HL-60 (cell line): ENCODE measurements at regions not wholly inside any gene's neighbourhood (a gene's known extent, or its start where the extent isn't known, plus 50 kb on each side); places are given as distances from the start of the nearest gene placed in this dataset.

Experiments
- DNase-seq, 2 experiments: peaks; one replicate each; pipeline ENCODE4 v3.0.0-alpha.2; 2010 to 2020; ENCODE audit warnings: low read depth in 1 of 2, low spot score in 1 of 2
- H3K27ac ChIP-seq: fragments of 250-450 bp; sonication (Bioruptor Pico); replicated peaks from 2 replicates; pipeline ENCODE4 v1.5.1; 2020; ENCODE audit warnings: mild to moderate bottlenecking, moderate library complexity
- H3K27me3 ChIP-seq: fragments of 250-450 bp; sonication (Bioruptor Pico); 2 replicates; pipeline ENCODE4 v1.5.1; 2021; ENCODE audit warnings: mild to moderate bottlenecking, moderate library complexity; ENCODE audit not compliant: insufficient read depth, poor library complexity, severe bottlenecking
- H3K4me3 ChIP-seq: replicated peaks from 2 replicates; pipeline ENCODE4 v1.5.1; 2011; ENCODE audit warnings: mild to moderate bottlenecking, control low read depth, low read length; ENCODE audit not compliant: insufficient read depth
- GABPA ChIP-seq: IDR thresholded peaks from 2 replicates; pipeline ENCODE4 v1.6.1; 2012; ENCODE audit warnings: low read depth
- POLR2AphosphoS5 ChIP-seq: IDR thresholded peaks from 2 replicates; pipeline ENCODE4 v1.6.1; 2012; ENCODE audit warnings: low read depth
- SPI1 ChIP-seq: IDR thresholded peaks from 2 replicates; pipeline ENCODE4 v1.6.1; 2012; ENCODE audit warnings: low read depth, mild to moderate bottlenecking, borderline replicate concordance
- TF ChIP-seq, protein P1 (sequence below): IDR thresholded peaks from one replicate; pipeline ENCODE4 v1.5.1; 2011; ENCODE audit warnings: low read length, control low read depth, inconsistent platforms; ENCODE audit not compliant: insufficient read depth
- TF ChIP-seq, protein P2 (sequence below): IDR thresholded peaks from 2 replicates; pipeline ENCODE4 v1.6.1; 2012; ENCODE audit warnings: low read depth; ENCODE audit not compliant: insufficient replicate concordance

DNA sequence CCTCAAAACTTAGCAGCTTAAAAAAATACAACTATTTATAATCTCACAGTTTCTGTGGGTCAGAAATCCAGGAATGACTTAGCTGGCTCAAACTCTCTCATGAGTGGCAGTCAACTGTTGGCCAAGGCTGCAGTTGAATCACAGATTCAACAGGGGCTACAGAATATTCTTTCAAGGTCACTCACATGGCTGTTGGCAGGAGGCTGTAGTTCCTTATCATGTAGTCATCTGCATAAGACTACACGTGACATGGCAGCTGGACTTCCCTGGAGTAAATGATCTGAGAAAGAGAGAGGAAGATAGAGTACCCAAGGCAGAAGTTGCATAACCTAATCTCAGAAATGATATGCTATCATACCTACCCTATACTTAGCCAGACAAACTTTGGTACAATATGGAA, 75.2 kb upstream of the TSPAN2 start:
- TF ChIP-seq POLR2AphosphoS5 (no peak), SPI1 (no peak), GABPA (no peak)
- TF ChIP-seq, protein P1, sequence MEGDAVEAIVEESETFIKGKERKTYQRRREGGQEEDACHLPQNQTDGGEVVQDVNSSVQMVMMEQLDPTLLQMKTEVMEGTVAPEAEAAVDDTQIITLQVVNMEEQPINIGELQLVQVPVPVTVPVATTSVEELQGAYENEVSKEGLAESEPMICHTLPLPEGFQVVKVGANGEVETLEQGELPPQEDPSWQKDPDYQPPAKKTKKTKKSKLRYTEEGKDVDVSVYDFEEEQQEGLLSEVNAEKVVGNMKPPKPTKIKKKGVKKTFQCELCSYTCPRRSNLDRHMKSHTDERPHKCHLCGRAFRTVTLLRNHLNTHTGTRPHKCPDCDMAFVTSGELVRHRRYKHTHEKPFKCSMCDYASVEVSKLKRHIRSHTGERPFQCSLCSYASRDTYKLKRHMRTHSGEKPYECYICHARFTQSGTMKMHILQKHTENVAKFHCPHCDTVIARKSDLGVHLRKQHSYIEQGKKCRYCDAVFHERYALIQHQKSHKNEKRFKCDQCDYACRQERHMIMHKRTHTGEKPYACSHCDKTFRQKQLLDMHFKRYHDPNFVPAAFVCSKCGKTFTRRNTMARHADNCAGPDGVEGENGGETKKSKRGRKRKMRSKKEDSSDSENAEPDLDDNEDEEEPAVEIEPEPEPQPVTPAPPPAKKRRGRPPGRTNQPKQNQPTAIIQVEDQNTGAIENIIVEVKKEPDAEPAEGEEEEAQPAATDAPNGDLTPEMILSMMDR, result no peak
- TF ChIP-seq, protein P2, sequence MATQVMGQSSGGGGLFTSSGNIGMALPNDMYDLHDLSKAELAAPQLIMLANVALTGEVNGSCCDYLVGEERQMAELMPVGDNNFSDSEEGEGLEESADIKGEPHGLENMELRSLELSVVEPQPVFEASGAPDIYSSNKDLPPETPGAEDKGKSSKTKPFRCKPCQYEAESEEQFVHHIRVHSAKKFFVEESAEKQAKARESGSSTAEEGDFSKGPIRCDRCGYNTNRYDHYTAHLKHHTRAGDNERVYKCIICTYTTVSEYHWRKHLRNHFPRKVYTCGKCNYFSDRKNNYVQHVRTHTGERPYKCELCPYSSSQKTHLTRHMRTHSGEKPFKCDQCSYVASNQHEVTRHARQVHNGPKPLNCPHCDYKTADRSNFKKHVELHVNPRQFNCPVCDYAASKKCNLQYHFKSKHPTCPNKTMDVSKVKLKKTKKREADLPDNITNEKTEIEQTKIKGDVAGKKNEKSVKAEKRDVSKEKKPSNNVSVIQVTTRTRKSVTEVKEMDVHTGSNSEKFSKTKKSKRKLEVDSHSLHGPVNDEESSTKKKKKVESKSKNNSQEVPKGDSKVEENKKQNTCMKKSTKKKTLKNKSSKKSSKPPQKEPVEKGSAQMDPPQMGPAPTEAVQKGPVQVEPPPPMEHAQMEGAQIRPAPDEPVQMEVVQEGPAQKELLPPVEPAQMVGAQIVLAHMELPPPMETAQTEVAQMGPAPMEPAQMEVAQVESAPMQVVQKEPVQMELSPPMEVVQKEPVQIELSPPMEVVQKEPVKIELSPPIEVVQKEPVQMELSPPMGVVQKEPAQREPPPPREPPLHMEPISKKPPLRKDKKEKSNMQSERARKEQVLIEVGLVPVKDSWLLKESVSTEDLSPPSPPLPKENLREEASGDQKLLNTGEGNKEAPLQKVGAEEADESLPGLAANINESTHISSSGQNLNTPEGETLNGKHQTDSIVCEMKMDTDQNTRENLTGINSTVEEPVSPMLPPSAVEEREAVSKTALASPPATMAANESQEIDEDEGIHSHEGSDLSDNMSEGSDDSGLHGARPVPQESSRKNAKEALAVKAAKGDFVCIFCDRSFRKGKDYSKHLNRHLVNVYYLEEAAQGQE, result no peak
- H3K27ac ChIP-seq, result no peak overlapping the region
- H3K4me3 ChIP-seq, result no peak overlapping the region
- peak in 1 of 2 experiments; percentile 27 for DNase-seq
- no peaks in the 10 kb centered on the region for H3K27me3 ChIP-seq

DNA sequence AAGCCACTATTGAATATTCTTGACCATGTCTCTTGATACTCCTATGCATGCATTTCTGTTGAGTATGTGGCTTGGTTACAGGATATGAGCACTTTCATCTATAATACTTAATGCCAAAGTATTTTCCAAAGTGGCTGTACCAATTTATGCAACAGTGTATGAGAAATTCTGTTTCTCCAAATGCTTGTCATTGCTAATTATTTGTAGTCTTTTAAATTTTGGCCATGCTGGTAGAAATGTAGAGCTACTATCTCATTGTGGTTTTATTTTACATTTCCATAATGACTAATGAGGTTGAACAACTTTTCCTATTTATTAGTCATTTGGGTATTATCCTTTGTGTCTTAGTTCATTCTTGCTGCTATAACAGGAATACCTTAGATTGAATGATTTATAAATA, 71.4 kb upstream of the TSPAN2 start:
- Histone ChIP-seq H3K27ac (no peak overlapping the region), H3K27me3 (no peaks in the 10 kb centered on the region)

DNA sequence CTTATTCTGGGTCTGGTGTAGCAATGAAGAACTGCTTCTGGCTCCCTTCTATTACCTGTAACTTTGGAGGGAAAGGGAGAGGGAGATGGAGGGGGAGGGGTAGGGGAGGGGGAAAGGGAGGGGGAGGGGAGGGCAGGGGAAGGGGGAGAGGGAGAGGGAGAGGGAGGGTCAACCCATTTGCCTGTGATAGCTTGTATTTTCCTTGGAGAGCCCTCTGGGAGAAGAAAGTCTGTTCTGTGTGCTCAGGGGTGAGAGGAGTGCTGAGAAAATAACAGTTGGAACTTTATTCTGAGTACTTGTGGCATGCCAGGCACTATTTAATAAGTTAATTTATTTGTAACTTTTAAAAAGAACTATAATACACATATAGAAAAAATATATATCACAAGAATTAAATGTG, 70.7 kb upstream of the TSPAN2 start:
- Histone ChIP-seq H3K4me3 (no peak overlapping the region), H3K27me3 (no peaks in the 10 kb centered on the region), H3K27ac (no peak overlapping the region)
- TF ChIP-seq, protein P2, result no peak
- no peak for TF ChIP-seq POLR2AphosphoS5
- TF ChIP-seq SPI1, result no peak
- TF ChIP-seq, protein P1, result no peak
- TF ChIP-seq GABPA, result no peak
- DNase-seq, result no peak

More for the DNA sequence above, 71.4 kb upstream of the TSPAN2 start:
- TF ChIP-seq, protein P2, result no peak
- TF ChIP-seq POLR2AphosphoS5, result no peak
- TF ChIP-seq, protein P1, result no peak
- TF ChIP-seq GABPA, result no peak
- TF ChIP-seq SPI1, result no peak
- H3K4me3 ChIP-seq, result no peak overlapping the region
- no peak for DNase-seq
